OCI-LY1 (cell line): ENCODE measurements at regions not wholly inside any gene's neighbourhood (a gene's known extent, or its start where the extent isn't known, plus 50 kb on each side); places are given as distances from the start of the nearest gene placed in this dataset.

Source experiments
- CTCF ChIP-seq: fragments of 200-600 bp; sonication (generic), shearing (Covaris generic); IDR thresholded peaks from 2 replicates; pipeline ENCODE4 v1.5.1; 2017; ENCODE audit warnings: mild to moderate bottlenecking, antibody characterized with exemption, low read length, moderate library complexity, mixed read lengths
- EZH2 ChIP-seq: fragments of 200-600 bp; sonication (generic), shearing (Covaris generic); IDR thresholded peaks from 2 replicates; pipeline ENCODE4 v1.8.0; 2017; ENCODE audit warnings: borderline replicate concordance, mixed run types, mild to moderate bottlenecking, antibody characterized with exemption, low read length, moderate library complexity, mixed read lengths

- TF ChIP-seq CTCF (no peak), EZH2 (no peak)
Observed at GRCh38 chr2:236690726-236691125, 121.1 kb downstream of the ACKR3 start.
